Right lobe of liver (tissue), 6 donors: ENCODE measurements at regions not wholly inside any gene's neighbourhood (a gene's known extent, or its start where the extent isn't known, plus 50 kb on each side); places are given as distances from the start of the nearest gene placed in this dataset.

ENCODE experiments used
- ATAC-seq, 4 donors: fragments of 200-7000 bp; cut with Tn5 transposase; one replicate each; pipeline ENCODE4 v1.9.1; 2020; ENCODE audit warnings: mild to moderate bottlenecking in 4 of 4, moderate library complexity in 4 of 4
- DNase-seq, 3 donors: peaks; one replicate each; pipeline ENCODE4 v3.0.0-alpha.2; 2020
- H3K27ac ChIP-seq, 3 donors: fragments of 200-600 bp; one replicate each; pipeline ENCODE4 v1.8.0; 2022
- H3K27me3 ChIP-seq, 2 donors: fragments of 200-600 bp; one replicate each; pipeline ENCODE4 v1.8.0; 2022
- H3K36me3 ChIP-seq, 4 donors: fragments of 200-600 bp; sonication (generic) in 1 of 4; one replicate each; pipeline versions ENCODE4 v1.5.1 to v1.8.0; 2017 to 2022; ENCODE audit warnings: control low read depth in 1 of 4
- H3K4me1 ChIP-seq, 4 donors: fragments of 200-600 bp; sonication (generic) in 1 of 4; one replicate each; pipeline versions ENCODE4 v1.5.1 to v1.8.0; 2017 to 2022; ENCODE audit warnings: control low read depth in 1 of 4
- H3K4me3 ChIP-seq, 3 donors: fragments of 200-600 bp; one replicate each; pipeline ENCODE4 v1.8.0; 2022
- H3K9me3 ChIP-seq, 4 donors: fragments of 200-600 bp; sonication (generic) in 1 of 4; one replicate each; pipeline versions ENCODE4 v1.5.1 to v1.8.0; 2017 to 2022; ENCODE audit warnings: control low read depth in 1 of 4
- POLR2A ChIP-seq: fragments of 450-650 bp; IDR thresholded peaks from one replicate; pipeline ENCODE4 v1.6.1; 2017; ENCODE audit warnings: antibody characterized with exemption, mild to moderate bottlenecking
- WGBS: methylation state at CpG from one replicate; pipeline ENCODE4 v1.1.6; 2018; ENCODE audit warnings: low coverage, low lambda C conversion rate; ENCODE audit not compliant: insufficient coverage; ENCODE audit errors: missing lambda C conversion rate; 5-methylcytosine and 5-hydroxymethylcytosine counted together
- intact Hi-C, 2 donors: fragments of 100-400 bp; cut with DNase I; formaldehyde crosslinking; loops; one replicate each; pipeline versions ENCODE4 v1.11.2 to v1.14.1; 2022
- TF ChIP-seq, protein P1 (sequence below), 4 donors: fragments of 200-600 bp in 3 of 4; fragments of 450-650 bp in 1 of 4; IDR thresholded peaks; one replicate each; pipeline versions ENCODE4 v1.5.1 to v1.8.0; 2016 to 2022; ENCODE audit warnings: antibody characterized with exemption in 4 of 4, mild to moderate bottlenecking in 2 of 4
- donor health status: DM: no; HTN: yes; CAD: no.
- donor health status: DM: no; HTN: no; CAD: no.
- donor health status: DM: no; HTN: no; CAD: no.
- donor health status: DM: no; HTN: yes; CAD: no.
- donor health status: DM: no; HTN: yes; CAD: no.

DNA sequence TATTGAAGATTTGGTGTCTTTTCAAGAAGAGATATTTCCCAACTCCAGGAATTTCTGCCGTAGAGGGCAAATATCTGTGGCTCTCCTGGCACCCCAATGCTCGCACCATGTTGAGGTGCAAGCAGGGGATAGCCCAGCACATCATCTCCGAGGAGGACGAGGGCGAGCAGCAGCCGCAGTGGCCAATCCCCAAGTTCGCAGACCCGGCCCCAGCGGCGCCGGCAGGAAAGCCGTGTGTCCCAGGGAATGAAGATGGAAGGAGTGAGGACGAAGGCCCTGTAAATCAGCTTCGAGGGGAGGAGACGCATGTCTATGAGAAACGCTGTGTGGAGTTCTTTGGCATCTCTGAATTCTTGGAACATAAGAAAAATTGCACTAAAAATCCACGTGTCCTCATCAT, 213.4 kb upstream of the UBE2E2 start:
- intact Hi-C loops = no loop called here
- no peak for DNase-seq
- no peaks in the 10 kb centered on the region for H3K36me3 ChIP-seq
- no peaks in the 10 kb centered on the region for H3K27me3 ChIP-seq
- no peak for TF ChIP-seq POLR2A
- H3K4me1 ChIP-seq = no peaks in the 10 kb centered on the region
- H3K9me3 ChIP-seq = no peaks in the 10 kb centered on the region
- ATAC-seq = no peak
- WGBS = 92% methylated on average over 13 of the region's 17 CpGs
- H3K4me3 ChIP-seq = no peak overlapping the region
- no peak overlapping the region for H3K27ac ChIP-seq

DNA sequence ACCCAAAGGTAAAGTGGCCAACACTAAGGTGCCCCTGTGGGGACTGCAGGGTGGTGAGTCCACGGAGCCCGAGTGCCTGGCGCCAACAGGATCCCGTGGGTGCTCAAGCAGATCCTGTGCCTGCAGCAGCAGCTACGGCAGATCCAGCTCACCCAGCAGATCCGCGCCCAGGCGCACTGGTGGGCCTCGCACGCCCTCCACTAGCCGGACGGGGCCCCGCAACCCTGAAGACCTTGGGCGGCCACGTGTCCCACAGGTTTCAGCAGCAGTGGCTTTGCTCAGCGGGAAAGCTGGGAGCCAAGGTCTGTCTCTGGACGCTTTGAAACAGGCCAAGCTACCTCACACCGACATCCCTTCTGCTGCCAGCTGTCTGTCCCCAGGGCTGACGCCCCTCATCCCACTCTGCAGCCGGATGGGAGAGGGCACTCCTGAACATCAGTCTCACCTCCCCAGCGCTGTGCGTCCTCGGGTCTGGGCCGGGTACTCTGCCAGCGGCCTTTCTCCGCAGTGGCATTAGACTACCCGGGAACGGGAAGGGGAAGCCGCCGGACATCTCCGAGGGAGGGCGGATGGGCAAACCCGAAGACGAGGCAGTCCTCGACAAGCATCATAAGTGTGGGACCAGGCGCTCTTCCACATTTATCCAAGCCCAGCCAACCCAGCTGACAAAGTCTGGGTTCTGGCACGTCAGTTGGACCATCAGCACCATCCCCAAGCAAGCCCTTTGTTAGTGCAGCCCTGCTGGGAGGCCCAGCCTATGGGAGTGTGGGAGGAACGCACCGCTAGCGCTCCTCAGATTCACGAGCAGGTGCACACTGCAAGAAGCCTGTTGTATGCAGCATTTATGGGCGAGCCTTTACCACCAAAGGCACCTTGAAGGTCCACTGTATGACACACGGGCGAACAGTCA, 212.6 kb upstream of the UBE2E2 start:
- H3K4me1 ChIP-seq = no peaks in the 10 kb centered on the region
- WGBS = 95% methylated on average over 15 of the region's 44 CpGs
- no peak overlapping the region for H3K4me3 ChIP-seq
- no peak for DNase-seq
- intact Hi-C loops = no loop called here
- no peaks in the 10 kb centered on the region for H3K9me3 ChIP-seq
- no peak for TF ChIP-seq POLR2A
- TF ChIP-seq, protein P1, sequence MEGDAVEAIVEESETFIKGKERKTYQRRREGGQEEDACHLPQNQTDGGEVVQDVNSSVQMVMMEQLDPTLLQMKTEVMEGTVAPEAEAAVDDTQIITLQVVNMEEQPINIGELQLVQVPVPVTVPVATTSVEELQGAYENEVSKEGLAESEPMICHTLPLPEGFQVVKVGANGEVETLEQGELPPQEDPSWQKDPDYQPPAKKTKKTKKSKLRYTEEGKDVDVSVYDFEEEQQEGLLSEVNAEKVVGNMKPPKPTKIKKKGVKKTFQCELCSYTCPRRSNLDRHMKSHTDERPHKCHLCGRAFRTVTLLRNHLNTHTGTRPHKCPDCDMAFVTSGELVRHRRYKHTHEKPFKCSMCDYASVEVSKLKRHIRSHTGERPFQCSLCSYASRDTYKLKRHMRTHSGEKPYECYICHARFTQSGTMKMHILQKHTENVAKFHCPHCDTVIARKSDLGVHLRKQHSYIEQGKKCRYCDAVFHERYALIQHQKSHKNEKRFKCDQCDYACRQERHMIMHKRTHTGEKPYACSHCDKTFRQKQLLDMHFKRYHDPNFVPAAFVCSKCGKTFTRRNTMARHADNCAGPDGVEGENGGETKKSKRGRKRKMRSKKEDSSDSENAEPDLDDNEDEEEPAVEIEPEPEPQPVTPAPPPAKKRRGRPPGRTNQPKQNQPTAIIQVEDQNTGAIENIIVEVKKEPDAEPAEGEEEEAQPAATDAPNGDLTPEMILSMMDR (IDR thresholded peaks at IDR 0.05) = no peak
- no peaks in the 10 kb centered on the region for H3K36me3 ChIP-seq
- ATAC-seq = peak in 1 of 4 donors; percentile 28
- H3K27ac ChIP-seq = no peak overlapping the region
- H3K27me3 ChIP-seq = no peaks in the 10 kb centered on the region

- intact Hi-C loops = no loop called here
- ATAC-seq = no peak
- WGBS = 78% methylated on average over 2 of the region's 2 CpGs
These were observed 208.3 kb upstream of the UBE2E2 start for GRCh38 chr3:22994781-22995180.

DNA sequence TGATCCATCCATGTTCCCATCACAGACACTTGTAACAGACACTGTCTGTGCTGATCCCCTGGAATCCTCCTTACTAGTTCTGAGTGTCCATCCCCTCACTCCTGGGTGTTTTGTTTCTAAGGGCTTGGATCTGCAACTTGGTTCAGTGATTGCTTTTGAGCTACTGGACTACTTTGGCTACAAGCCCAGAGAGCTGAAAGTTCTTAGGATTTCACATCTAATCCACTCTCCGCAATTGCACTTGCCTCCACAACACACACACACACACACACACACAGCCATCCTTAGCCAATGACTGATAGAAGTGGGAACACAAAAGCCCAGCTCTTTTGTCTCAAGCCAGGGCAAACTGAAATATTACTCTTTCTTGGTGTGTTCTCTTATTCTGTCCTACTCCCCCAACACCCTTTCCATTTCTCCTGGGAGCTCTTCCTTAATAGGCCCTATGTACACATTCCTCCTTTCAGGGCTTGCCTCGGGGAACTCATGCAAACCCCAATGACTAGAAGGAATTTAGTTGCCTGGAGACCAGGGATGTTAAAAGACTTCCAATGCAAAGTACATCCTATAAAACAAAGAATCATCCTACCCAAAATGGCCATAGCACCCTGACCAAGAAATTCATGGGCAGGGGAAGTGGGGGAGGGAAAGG, 206.1 kb upstream of the UBE2E2 start:
- Histone ChIP-seq H3K4me1 (no peaks in the 10 kb centered on the region), H3K27me3 (no peaks in the 10 kb centered on the region), H3K27ac (no peak overlapping the region), H3K4me3 (no peak overlapping the region), H3K36me3 (no peaks in the 10 kb centered on the region), H3K9me3 (no peaks in the 10 kb centered on the region)
- TF ChIP-seq, protein P1 (IDR thresholded peaks at IDR 0.05) = no peak
- TF ChIP-seq POLR2A = no peak
- ATAC-seq = no peak
- no peak for DNase-seq
- WGBS = 86% methylated on average over 2 of the region's 2 CpGs
- intact Hi-C loops = no loop called here

More at GRCh38 chr3:22994781-22995180, 208.3 kb upstream of the UBE2E2 start:
- no peak for TF ChIP-seq POLR2A
- TF ChIP-seq, protein P1 (IDR thresholded peaks at IDR 0.05) = no peak
- H3K9me3 ChIP-seq = no peaks in the 10 kb centered on the region
- H3K27ac ChIP-seq = no peak overlapping the region
- no peaks in the 10 kb centered on the region for H3K27me3 ChIP-seq
- H3K4me1 ChIP-seq = no peaks in the 10 kb centered on the region
- H3K36me3 ChIP-seq = no peaks in the 10 kb centered on the region
- H3K4me3 ChIP-seq = no peak overlapping the region
- no peak for DNase-seq

DNA sequence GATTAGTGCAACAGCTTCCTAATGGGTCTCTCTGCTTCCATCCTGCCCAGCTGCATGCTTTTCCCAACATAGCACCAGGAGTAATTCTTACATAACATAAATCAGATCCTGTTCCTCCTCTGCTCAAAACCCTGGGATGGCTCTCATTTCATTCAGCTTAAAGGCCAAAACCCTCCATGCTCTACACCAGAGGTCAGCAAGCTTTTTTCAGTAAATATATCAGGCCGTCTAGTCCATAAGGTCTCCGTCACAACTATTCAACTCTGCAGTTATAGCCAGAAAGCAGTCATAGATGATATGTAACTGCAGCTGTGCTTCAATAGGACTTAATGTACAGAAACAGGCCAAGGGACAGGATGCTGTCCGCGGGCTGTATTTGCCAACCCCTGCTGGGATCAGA, 202.8 kb upstream of the UBE2E2 start:
- H3K9me3 ChIP-seq = no peaks in the 10 kb centered on the region
- whole genome bisulfite sequencing = 70% methylated on average over 2 of the region's 4 CpGs
- no peak overlapping the region for H3K27ac ChIP-seq
- H3K4me1 ChIP-seq = no peaks in the 10 kb centered on the region
- H3K4me3 ChIP-seq = no peak overlapping the region
- H3K36me3 ChIP-seq = no peaks in the 10 kb centered on the region
- DNase-seq (no peak), ATAC-seq (no peak)
- H3K27me3 ChIP-seq = no peaks in the 10 kb centered on the region
- intact Hi-C loops = no loop called here
- TF ChIP-seq POLR2A = no peak
- TF ChIP-seq, protein P1 (IDR thresholded peaks at IDR 0.05) = no peak
